CD14-positive monocyte (primary cell): ENCODE measurements at regions not wholly inside any gene's neighbourhood (a gene's known extent, or its start where the extent isn't known, plus 50 kb on each side); places are given as distances from the start of the nearest gene placed in this dataset.

ENCODE experiments used
- DNase-seq, 3 donors: peaks; one replicate each; pipeline ENCODE4 v3.0.0-alpha.2; 2011 to 2022
- H2AFZ ChIP-seq: 2 replicates; pipeline ENCODE4 v1.6.0; 2012; ENCODE audit warnings: mild to moderate bottlenecking, low read depth, low read length, inconsistent platforms; ENCODE audit not compliant: insufficient read depth, poor library complexity, severe bottlenecking
- H3K27ac ChIP-seq, 2 donors: 1 replicate in 1 of 2; 2 replicates in 1 of 2; pipeline ENCODE4 v1.5.1; 2012 to 2013; ENCODE audit warnings: low read length in 2 of 2, control low read depth in 1 of 2, inconsistent platforms in 1 of 2, low read depth in 1 of 2, mild to moderate bottlenecking in 1 of 2
- H3K27me3 ChIP-seq, 2 donors: one replicate each; pipeline versions ENCODE4 v1.6.0 to v1.6.1; 2011 to 2013; ENCODE audit warnings: low read length in 2 of 2; ENCODE audit not compliant: control insufficient read depth in 2 of 2, insufficient read depth in 2 of 2
- H3K36me3 ChIP-seq, 2 donors: replicated peaks in 1 of 2; 1 replicate in 1 of 2; 2 replicates in 1 of 2; pipeline versions ENCODE4 v1.5.1 to v1.6.1; 2012 to 2013; ENCODE audit warnings: low read length in 2 of 2, control low read depth in 1 of 2, inconsistent platforms in 1 of 2, mild to moderate bottlenecking in 1 of 2; ENCODE audit not compliant: insufficient read depth in 2 of 2, control insufficient read depth in 1 of 2
- H3K4me1 ChIP-seq, 2 donors: 1 replicate in 1 of 2; 2 replicates in 1 of 2; pipeline versions ENCODE4 v1.5.1 to v1.6.1; 2012 to 2013; ENCODE audit warnings: low read length in 2 of 2, control low read depth in 1 of 2, inconsistent platforms in 1 of 2, mild to moderate bottlenecking in 1 of 2, moderate library complexity in 1 of 2; ENCODE audit not compliant: insufficient read depth in 2 of 2, control insufficient read depth in 1 of 2
- H3K4me2 ChIP-seq: replicated peaks from 2 replicates; pipeline ENCODE3; 2012; ENCODE audit warnings: low read length, moderate library complexity, mild to moderate bottlenecking; ENCODE audit not compliant: poor library complexity, severe bottlenecking; ENCODE audit errors: extremely low read depth
- H3K4me3 ChIP-seq, 3 experiments: fragments of 200-600 bp in 1 of 3; sonication (generic) in 1 of 3; replicated peaks in 1 of 3; 1 replicate in 2 of 3; 2 replicates in 1 of 3; pipeline ENCODE4 v1.5.1; 2011 to 2013; ENCODE audit warnings: low read length in 3 of 3, mild to moderate bottlenecking in 3 of 3, control low read depth in 2 of 3, low read depth in 2 of 3, inconsistent platforms in 1 of 3, moderate library complexity in 1 of 3
- H3K79me2 ChIP-seq: 2 replicates; pipeline ENCODE4 v1.6.0; 2012; ENCODE audit warnings: mild to moderate bottlenecking, control low read depth, inconsistent platforms, low read length, moderate library complexity; ENCODE audit not compliant: insufficient read depth
- H3K9ac ChIP-seq: 2 replicates; pipeline ENCODE4 v1.6.0; 2017; ENCODE audit warnings: low read length, mild to moderate bottlenecking; ENCODE audit not compliant: insufficient read depth, poor library complexity, severe bottlenecking
- H3K9me3 ChIP-seq, 2 donors: replicated peaks in 1 of 2; 1 replicate in 1 of 2; 2 replicates in 1 of 2; pipeline versions ENCODE4 v1.5.1 to v1.6.1; 2012 to 2013; ENCODE audit warnings: low read length in 2 of 2, control low read depth in 1 of 2; ENCODE audit not compliant: control insufficient read depth in 1 of 2, insufficient read depth in 1 of 2
- H4K20me1 ChIP-seq: 2 replicates; pipeline ENCODE4 v1.6.0; 2012; ENCODE audit warnings: mild to moderate bottlenecking, low read length, control low read depth, moderate library complexity; ENCODE audit not compliant: insufficient read depth
- H3K27ac Mint-ChIP-seq, 7 donors: one replicate each; pipeline ENCODE4 v1.8.0; 2020; ENCODE audit warnings: mild to moderate bottlenecking in 7 of 7, mixed read lengths in 7 of 7, moderate library complexity in 6 of 7, inconsistent platforms in 2 of 7
- H3K27me3 Mint-ChIP-seq, 3 donors: one replicate each; pipeline ENCODE4 v1.8.0; 2021 to 2022; ENCODE audit warnings: low read depth in 3 of 3, mild to moderate bottlenecking in 3 of 3, mixed read lengths in 3 of 3, moderate library complexity in 3 of 3, inconsistent platforms in 1 of 3
- H3K36me3 Mint-ChIP-seq, 2 donors: one replicate each; pipeline ENCODE4 v1.8.0; 2020; ENCODE audit warnings: mixed read lengths in 2 of 2, inconsistent platforms in 1 of 2, mild to moderate bottlenecking in 1 of 2
- H3K4me1 Mint-ChIP-seq: one replicate; pipeline ENCODE4 v1.8.0; 2020; ENCODE audit warnings: mild to moderate bottlenecking, mixed read lengths
- H3K4me3 Mint-ChIP-seq, 2 donors: one replicate each; pipeline ENCODE4 v1.8.0; 2020; ENCODE audit warnings: mild to moderate bottlenecking in 2 of 2, mixed read lengths in 2 of 2, moderate library complexity in 1 of 2
- H3K9me3 Mint-ChIP-seq, 7 donors: one replicate each; pipeline ENCODE4 v1.8.0; 2020 to 2022; ENCODE audit warnings: mixed read lengths in 7 of 7, mild to moderate bottlenecking in 6 of 7, moderate library complexity in 6 of 7, inconsistent platforms in 2 of 7
- WGBS: methylation state at CpG from one replicate; pipeline ENCODE4 v1.1.5; 2013; ENCODE audit warnings: missing lambda C conversion rate; ENCODE audit not compliant: insufficient coverage; 5-methylcytosine and 5-hydroxymethylcytosine counted together
- intact Hi-C, 2 donors: fragments of 100-400 bp; cut with micrococcal nuclease; formaldehyde crosslinking; loops; one replicate each; pipeline versions ENCODE4 v1.15.0 to v1.15.1; 2023
- TF ChIP-seq, protein P1 (sequence below): fragments of 200-600 bp; IDR thresholded peaks from one replicate; pipeline ENCODE4 v1.8.0; 2022; ENCODE audit warnings: antibody characterized with exemption, mild to moderate bottlenecking

DNA sequence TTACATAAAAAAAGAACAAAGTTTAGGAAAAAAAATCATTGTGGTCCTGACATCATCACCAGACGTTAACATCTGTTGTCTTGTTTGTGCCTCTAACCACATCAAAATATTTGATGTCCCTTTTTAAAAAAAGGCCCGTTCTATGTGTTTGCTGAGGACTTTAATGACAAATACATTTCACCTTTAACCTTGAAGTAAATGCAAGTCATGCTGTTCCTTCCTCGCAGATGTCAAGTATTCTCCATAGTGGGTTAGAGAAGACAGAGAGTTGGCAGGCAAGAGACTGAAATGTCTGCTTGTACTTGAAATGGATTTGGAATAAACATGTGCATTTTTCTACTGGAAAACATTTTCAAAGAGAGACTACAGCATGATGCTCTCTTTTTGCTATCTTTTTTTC is 134.9 kb downstream of the FGF9 start:
- Histone ChIP-seq H2AFZ (no peak overlapping the region), H3K79me2 (no peaks in the 10 kb centered on the region), H3K9ac (no peak overlapping the region), H3K4me1 (no peaks in the 10 kb centered on the region), H3K27ac (no peak overlapping the region), H4K20me1 (no peaks in the 10 kb centered on the region), H3K9me3 (no peaks in the 10 kb centered on the region), H3K36me3 (no peaks in the 10 kb centered on the region), H3K27me3 (no peaks in the 10 kb centered on the region), H3K4me3 (no peak overlapping the region), H3K4me2 (no peak overlapping the region)
- TF ChIP-seq, protein P1, sequence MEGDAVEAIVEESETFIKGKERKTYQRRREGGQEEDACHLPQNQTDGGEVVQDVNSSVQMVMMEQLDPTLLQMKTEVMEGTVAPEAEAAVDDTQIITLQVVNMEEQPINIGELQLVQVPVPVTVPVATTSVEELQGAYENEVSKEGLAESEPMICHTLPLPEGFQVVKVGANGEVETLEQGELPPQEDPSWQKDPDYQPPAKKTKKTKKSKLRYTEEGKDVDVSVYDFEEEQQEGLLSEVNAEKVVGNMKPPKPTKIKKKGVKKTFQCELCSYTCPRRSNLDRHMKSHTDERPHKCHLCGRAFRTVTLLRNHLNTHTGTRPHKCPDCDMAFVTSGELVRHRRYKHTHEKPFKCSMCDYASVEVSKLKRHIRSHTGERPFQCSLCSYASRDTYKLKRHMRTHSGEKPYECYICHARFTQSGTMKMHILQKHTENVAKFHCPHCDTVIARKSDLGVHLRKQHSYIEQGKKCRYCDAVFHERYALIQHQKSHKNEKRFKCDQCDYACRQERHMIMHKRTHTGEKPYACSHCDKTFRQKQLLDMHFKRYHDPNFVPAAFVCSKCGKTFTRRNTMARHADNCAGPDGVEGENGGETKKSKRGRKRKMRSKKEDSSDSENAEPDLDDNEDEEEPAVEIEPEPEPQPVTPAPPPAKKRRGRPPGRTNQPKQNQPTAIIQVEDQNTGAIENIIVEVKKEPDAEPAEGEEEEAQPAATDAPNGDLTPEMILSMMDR, result no peak
- Mint-ChIP-seq H3K27ac (no peak overlapping the region), H3K27me3 (peaks cover 0 to 2% (median 0%) of the 10 kb centered on the region in 3 donors), H3K4me1 (no peaks in the 10 kb centered on the region), H3K4me3 (no peak overlapping the region), H3K9me3 (peaks cover 0 to 6% (median 0%) of the 10 kb centered on the region in 7 donors), H3K36me3 (no peaks in the 10 kb centered on the region)
- intact Hi-C loops, result no loop called here
- no peak for DNase-seq
- no CpG with 5 or more reads among the region's 3 CpGs for whole genome bisulfite sequencing

DNA sequence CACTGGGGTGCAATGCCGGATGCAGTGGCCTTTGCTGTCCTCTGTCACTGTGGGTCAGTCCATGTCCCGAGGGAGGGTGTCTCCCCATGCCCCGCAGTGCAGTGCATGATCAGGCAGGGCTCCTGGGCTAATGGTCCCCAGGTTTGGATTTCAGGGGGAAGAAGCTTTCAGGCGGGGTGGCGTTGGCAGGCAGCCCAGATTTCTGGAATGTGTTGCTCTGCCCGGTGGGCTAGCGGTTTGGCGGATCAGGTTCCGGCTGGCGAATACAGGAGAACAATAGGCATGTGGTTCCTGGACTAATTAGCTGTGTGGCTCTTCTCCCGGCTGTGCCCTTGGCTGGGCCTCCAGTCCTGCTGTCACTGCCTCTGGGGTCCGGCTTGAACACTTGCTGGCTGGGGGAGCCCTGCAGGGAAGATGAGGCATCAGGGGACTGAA is 141.3 kb downstream of the FGF9 start:
- no peak for DNase-seq
- no peaks in the 10 kb centered on the region for H4K20me1 ChIP-seq
- no peaks in the 10 kb centered on the region for H3K36me3 ChIP-seq
- H3K4me3 ChIP-seq, result no peak overlapping the region
- no peak overlapping the region for H3K9ac ChIP-seq
- peak overlapping the region in 1 of 7 donors; percentile 48 for H3K27ac Mint-ChIP-seq
- peaks cover 0 to 4% (median 0%) of the 10 kb centered on the region in 3 donors for H3K27me3 Mint-ChIP-seq
- peak overlapping the region in 1 of 2 donors; percentile 28 for H3K4me3 Mint-ChIP-seq
- no peaks in the 10 kb centered on the region for H3K4me1 Mint-ChIP-seq
- TF ChIP-seq, protein P1, result no peak
- no peaks in the 10 kb centered on the region for H3K27me3 ChIP-seq
- no peaks in the 10 kb centered on the region for H3K4me1 ChIP-seq
- no peaks in the 10 kb centered on the region for H3K79me2 ChIP-seq
- H3K9me3 Mint-ChIP-seq, result peaks cover 2 to 9% (median 7%) of the 10 kb centered on the region in 7 donors
- H3K4me2 ChIP-seq, result no peak overlapping the region
- H3K36me3 Mint-ChIP-seq, result no peaks in the 10 kb centered on the region
- H2AFZ ChIP-seq, result no peak overlapping the region
- no peak overlapping the region for H3K27ac ChIP-seq
- WGBS, result 92% methylated on average over 12 of the region's 12 CpGs
- peaks cover 0 to 5% of the 10 kb centered on the region in 2 donors for H3K9me3 ChIP-seq
- intact Hi-C loops, result no loop called here
